H1 (cell line): ENCODE measurements at regions not wholly inside any gene's neighbourhood (a gene's known extent, or its start where the extent isn't known, plus 50 kb on each side); places are given as distances from the start of the nearest gene placed in this dataset.

Experiments used
- CEBPB ChIP-seq: IDR thresholded peaks from 2 replicates; pipeline ENCODE4 v1.6.1; 2012; ENCODE audit warnings: low read depth, low read length
- EGR1 ChIP-seq: IDR thresholded peaks from 2 replicates; pipeline ENCODE4 v1.6.1; 2011; ENCODE audit warnings: low read depth, low read length, borderline replicate concordance
- EP300 ChIP-seq, 2 experiments: IDR thresholded peaks; 1 replicate in 1 of 2; 2 replicates in 1 of 2; pipeline ENCODE4 v1.6.1; 2011 to 2012; ENCODE audit warnings: low read depth in 2 of 2, low read length in 2 of 2, mild to moderate bottlenecking in 2 of 2, borderline replicate concordance in 1 of 2, inconsistent platforms in 1 of 2, moderate library complexity in 1 of 2
- FOSL1 ChIP-seq: IDR thresholded peaks from 2 replicates; pipeline ENCODE4 v1.6.1; 2011; ENCODE audit warnings: mild to moderate bottlenecking, low read depth, low read length, moderate library complexity; ENCODE audit not compliant: insufficient read depth
- GABPA ChIP-seq: IDR thresholded peaks from 2 replicates; pipeline ENCODE4 v1.6.1; 2011; ENCODE audit warnings: mild to moderate bottlenecking, low read length, moderate library complexity, borderline replicate concordance; ENCODE audit not compliant: insufficient read depth
- POLR2A ChIP-seq, 2 experiments: IDR thresholded peaks; 1 replicate in 1 of 2; 2 replicates in 1 of 2; pipeline ENCODE4 v1.6.1; 2011; ENCODE audit warnings: low read depth in 2 of 2, low read length in 2 of 2, mild to moderate bottlenecking in 2 of 2; ENCODE audit errors: control extremely low read depth in 1 of 2
- POLR2AphosphoS5 ChIP-seq: IDR thresholded peaks from 2 replicates; pipeline ENCODE4 v1.6.1; 2011; ENCODE audit warnings: low read depth, low read length
- RBBP5 ChIP-seq: IDR thresholded peaks from 2 replicates; pipeline ENCODE4 v1.7.1; 2012; ENCODE audit warnings: low read depth, mild to moderate bottlenecking, inconsistent platforms, low read length, moderate library complexity, borderline replicate concordance
- SIN3A ChIP-seq, 2 experiments: IDR thresholded peaks in 1 of 2; conservative IDR thresholded peaks in 1 of 2; 2 replicates each; pipeline ENCODE4 v1.6.1; 2011 to 2012; ENCODE audit warnings: low read length in 2 of 2, improper control_type of control experiment in 1 of 2, low read depth in 1 of 2, mild to moderate bottlenecking in 1 of 2
- SP1 ChIP-seq: IDR thresholded peaks from 2 replicates; pipeline ENCODE4 v1.6.1; 2011; ENCODE audit warnings: low read depth, low read length
- SP4 ChIP-seq: IDR thresholded peaks from 2 replicates; pipeline ENCODE4 v1.6.1; 2012; ENCODE audit warnings: low read length, inconsistent platforms
- TAF7 ChIP-seq: optimal IDR thresholded peaks from 2 replicates; pipeline ENCODE3; 2011; ENCODE audit warnings: low read depth, mild to moderate bottlenecking, inconsistent platforms, low read length, moderate library complexity, borderline replicate concordance
- TF ChIP-seq, protein P1 (sequence below), 3 experiments: IDR thresholded peaks; 1 replicate in 2 of 3; 2 replicates in 1 of 3; pipeline versions ENCODE4 v1.5.1 to v1.6.1; 2011; ENCODE audit warnings: low read length in 3 of 3, mild to moderate bottlenecking in 3 of 3, inconsistent platforms in 2 of 3, low read depth in 1 of 3, moderate library complexity in 1 of 3; ENCODE audit not compliant: insufficient read depth in 1 of 3; ENCODE audit errors: control extremely low read depth in 1 of 3
- TF ChIP-seq, protein P2 (sequence below): IDR thresholded peaks from 2 replicates; pipeline ENCODE4 v1.6.1; 2012; ENCODE audit warnings: inconsistent platforms

GRCh38 chr6:6823030-6823429, 234.5 kb downstream of the LY86 start:
- TF ChIP-seq EGR1 (no peak), SIN3A (conservative IDR thresholded peaks at IDR 0.05 in 1 of 2, IDR thresholded peaks at IDR 0.05 in 1 of 2; ENCODE audit: low read depth in 1 of 2, low read length in 2 of 2) (no peak), RBBP5 (no peak), FOSL1 (no peak), POLR2A (IDR thresholded peaks at IDR 0.05; ENCODE audit: control extremely low read depth in 1 of 2, low read depth in 2 of 2, low read length in 2 of 2) (no peak), CEBPB (no peak), EP300 (IDR thresholded peaks at IDR 0.05; ENCODE audit: borderline replicate concordance in 1 of 2, low read depth in 2 of 2, low read length in 2 of 2) (no peak), POLR2AphosphoS5 (no peak), GABPA (no peak), SP4 (no peak), SP1 (no peak), TAF7 (no peak)
- TF ChIP-seq, protein P1, sequence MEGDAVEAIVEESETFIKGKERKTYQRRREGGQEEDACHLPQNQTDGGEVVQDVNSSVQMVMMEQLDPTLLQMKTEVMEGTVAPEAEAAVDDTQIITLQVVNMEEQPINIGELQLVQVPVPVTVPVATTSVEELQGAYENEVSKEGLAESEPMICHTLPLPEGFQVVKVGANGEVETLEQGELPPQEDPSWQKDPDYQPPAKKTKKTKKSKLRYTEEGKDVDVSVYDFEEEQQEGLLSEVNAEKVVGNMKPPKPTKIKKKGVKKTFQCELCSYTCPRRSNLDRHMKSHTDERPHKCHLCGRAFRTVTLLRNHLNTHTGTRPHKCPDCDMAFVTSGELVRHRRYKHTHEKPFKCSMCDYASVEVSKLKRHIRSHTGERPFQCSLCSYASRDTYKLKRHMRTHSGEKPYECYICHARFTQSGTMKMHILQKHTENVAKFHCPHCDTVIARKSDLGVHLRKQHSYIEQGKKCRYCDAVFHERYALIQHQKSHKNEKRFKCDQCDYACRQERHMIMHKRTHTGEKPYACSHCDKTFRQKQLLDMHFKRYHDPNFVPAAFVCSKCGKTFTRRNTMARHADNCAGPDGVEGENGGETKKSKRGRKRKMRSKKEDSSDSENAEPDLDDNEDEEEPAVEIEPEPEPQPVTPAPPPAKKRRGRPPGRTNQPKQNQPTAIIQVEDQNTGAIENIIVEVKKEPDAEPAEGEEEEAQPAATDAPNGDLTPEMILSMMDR (IDR thresholded peaks at IDR 0.05; ENCODE audit: control extremely low read depth in 1 of 3, insufficient read depth in 1 of 3, low read depth in 1 of 3, low read length in 3 of 3), result no peak
- TF ChIP-seq, protein P2, sequence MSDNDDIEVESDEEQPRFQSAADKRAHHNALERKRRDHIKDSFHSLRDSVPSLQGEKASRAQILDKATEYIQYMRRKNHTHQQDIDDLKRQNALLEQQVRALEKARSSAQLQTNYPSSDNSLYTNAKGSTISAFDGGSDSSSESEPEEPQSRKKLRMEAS, result no peak
